Ovary (tissue), 3 donors: ENCODE measurements at regions not wholly inside any gene's neighbourhood (a gene's known extent, or its start where the extent isn't known, plus 50 kb on each side); places are given as distances from the start of the nearest gene placed in this dataset.

Experiments used
- CTCF ChIP-seq, 3 donors: fragments of 450-650 bp in 2 of 3; fragments of 200-600 bp in 1 of 3; IDR thresholded peaks; one replicate each; pipeline versions ENCODE4 v1.5.1 to v1.8.0; 2016 to 2022; ENCODE audit warnings: antibody characterized with exemption in 3 of 3, mild to moderate bottlenecking in 1 of 3
- EP300 ChIP-seq: sonication (generic); formaldehyde crosslinking; IDR thresholded peaks from one replicate; pipeline ENCODE4 v1.6.1; 2017; ENCODE audit warnings: antibody characterized with exemption
- POLR2A ChIP-seq: fragments of 450-650 bp; IDR thresholded peaks from one replicate; pipeline ENCODE4 v1.6.1; 2017; ENCODE audit warnings: antibody characterized with exemption, mild to moderate bottlenecking, moderate library complexity
- donor health status: DM: no; HTN: no; CAD: no.

GRCh38 chr3:87329065-87329464, 52.7 kb upstream of the POU1F1 start:
- no peak for TF ChIP-seq CTCF (IDR thresholded peaks at IDR 0.05)
- no peak for TF ChIP-seq POLR2A
- TF ChIP-seq EP300 = no peak
